Lower leg skin (tissue), 4 donors: ENCODE measurements at regions not wholly inside any gene's neighbourhood (a gene's known extent, or its start where the extent isn't known, plus 50 kb on each side); places are given as distances from the start of the nearest gene placed in this dataset.

Experiments
- DNase-seq, 2 donors: peaks; one replicate each; pipeline ENCODE4 v3.0.0-alpha.2; 2019; ENCODE audit warnings: low spot score in 2 of 2
- H3K4me3 ChIP-seq: fragments of 200-600 bp; sonication (generic); 2 replicates; pipeline ENCODE4 v1.5.1; 2017; ENCODE audit warnings: mild to moderate bottlenecking, low read depth; ENCODE audit not compliant: poor library complexity, severe bottlenecking
- POLR2A ChIP-seq, 2 donors: fragments of 450-650 bp; IDR thresholded peaks; one replicate each; pipeline ENCODE4 v1.6.1; 2016 to 2017; ENCODE audit warnings: antibody characterized with exemption in 2 of 2, mild to moderate bottlenecking in 1 of 2, moderate library complexity in 1 of 2
- WGBS, 2 donors: methylation state at CpG; one replicate each; pipeline ENCODE4 v1.1.5; 2018; 5-methylcytosine and 5-hydroxymethylcytosine counted together
- intact Hi-C: fragments of 100-400 bp; cut with DNase I; formaldehyde crosslinking; loops from one replicate; pipeline ENCODE4 v1.15.0; 2023; ENCODE audit warnings: low total_unique reads
- TF ChIP-seq, protein P1 (sequence below), 3 donors: fragments of 450-650 bp; IDR thresholded peaks; one replicate each; pipeline ENCODE4 v1.5.1; 2016; ENCODE audit warnings: antibody characterized with exemption in 3 of 3, mild to moderate bottlenecking in 3 of 3, moderate library complexity in 2 of 3

GRCh38 chr4:106615961-106616360, 247.4 kb upstream of the GIMD1 start:
- no peak overlapping the region for H3K4me3 ChIP-seq
- 58 to 64% methylated on average over 2 of the region's 2 CpGs for WGBS, 2 donors
- no peak for TF ChIP-seq POLR2A (IDR thresholded peaks at IDR 0.05)
- TF ChIP-seq, protein P1, sequence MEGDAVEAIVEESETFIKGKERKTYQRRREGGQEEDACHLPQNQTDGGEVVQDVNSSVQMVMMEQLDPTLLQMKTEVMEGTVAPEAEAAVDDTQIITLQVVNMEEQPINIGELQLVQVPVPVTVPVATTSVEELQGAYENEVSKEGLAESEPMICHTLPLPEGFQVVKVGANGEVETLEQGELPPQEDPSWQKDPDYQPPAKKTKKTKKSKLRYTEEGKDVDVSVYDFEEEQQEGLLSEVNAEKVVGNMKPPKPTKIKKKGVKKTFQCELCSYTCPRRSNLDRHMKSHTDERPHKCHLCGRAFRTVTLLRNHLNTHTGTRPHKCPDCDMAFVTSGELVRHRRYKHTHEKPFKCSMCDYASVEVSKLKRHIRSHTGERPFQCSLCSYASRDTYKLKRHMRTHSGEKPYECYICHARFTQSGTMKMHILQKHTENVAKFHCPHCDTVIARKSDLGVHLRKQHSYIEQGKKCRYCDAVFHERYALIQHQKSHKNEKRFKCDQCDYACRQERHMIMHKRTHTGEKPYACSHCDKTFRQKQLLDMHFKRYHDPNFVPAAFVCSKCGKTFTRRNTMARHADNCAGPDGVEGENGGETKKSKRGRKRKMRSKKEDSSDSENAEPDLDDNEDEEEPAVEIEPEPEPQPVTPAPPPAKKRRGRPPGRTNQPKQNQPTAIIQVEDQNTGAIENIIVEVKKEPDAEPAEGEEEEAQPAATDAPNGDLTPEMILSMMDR (IDR thresholded peaks at IDR 0.05): no peak
- DNase-seq: no peak
- intact Hi-C loops: no loop called here

DNA sequence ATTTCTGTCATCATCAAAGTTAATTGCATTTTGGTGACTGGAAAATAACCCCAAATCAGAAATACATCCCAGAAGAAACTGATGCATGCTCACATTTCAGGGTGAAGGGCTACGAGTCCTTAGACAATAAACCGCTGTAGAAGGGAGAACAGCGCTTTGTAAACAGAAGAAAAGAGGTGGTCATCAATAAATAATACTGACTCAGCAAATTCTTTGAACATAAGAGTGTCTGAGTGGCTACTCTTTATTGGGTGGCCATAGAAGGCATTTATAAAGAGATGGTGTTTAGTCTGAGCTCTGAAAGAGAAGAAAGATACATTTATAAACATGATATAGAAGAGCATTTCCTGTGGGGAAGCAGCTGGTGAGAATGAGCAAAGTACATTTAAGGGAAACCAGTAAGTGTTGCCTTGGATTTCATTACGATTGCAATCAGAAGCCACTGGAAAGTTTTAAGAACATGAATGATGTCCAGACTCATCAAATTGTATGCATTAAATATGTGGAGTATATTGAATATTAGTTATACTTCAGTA, 246.9 kb upstream of the GIMD1 start:
- WGBS, 2 donors: 82 to 85% methylated on average over 4 of the region's 4 CpGs
- no peak overlapping the region for H3K4me3 ChIP-seq
- TF ChIP-seq POLR2A (IDR thresholded peaks at IDR 0.05): no peak
- TF ChIP-seq, protein P1 (IDR thresholded peaks at IDR 0.05): no peak
- no peak for DNase-seq
- intact Hi-C loops: no loop called here

GRCh38 chr4:106614441-106614840, 245.9 kb upstream of the GIMD1 start:
- no peak overlapping the region for H3K4me3 ChIP-seq
- no peak for TF ChIP-seq POLR2A (IDR thresholded peaks at IDR 0.05)
- TF ChIP-seq, protein P1 (IDR thresholded peaks at IDR 0.05): no peak
- no peak for DNase-seq
- WGBS, 2 donors: 28 to 32% methylated on average over 4 of the region's 4 CpGs
- intact Hi-C loops: no loop called here

DNA sequence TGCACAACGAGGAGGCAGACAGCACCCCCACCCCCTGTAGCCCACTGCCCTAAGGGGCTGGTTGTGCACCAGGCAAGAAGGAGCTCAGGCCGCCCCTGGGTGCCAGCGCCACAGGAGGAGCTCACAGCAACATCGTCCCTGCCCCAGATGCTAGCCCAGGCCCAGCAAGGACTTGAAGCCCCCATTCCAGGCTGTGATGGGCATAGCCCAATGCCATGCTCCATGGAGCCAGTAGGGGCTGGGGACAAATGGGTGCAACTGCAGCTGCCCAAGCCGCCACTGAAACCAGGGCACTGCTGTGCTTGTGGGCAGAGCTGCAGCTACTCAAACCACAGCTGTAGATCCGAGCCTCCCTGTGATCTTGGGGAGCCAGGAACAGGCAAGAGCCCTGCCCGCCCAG, 241.3 kb upstream of the GIMD1 start:
- intact Hi-C loops: no loop called here
- DNase-seq: no peak
- TF ChIP-seq, protein P1 (IDR thresholded peaks at IDR 0.05): no peak
- TF ChIP-seq POLR2A (IDR thresholded peaks at IDR 0.05): no peak
- no peak overlapping the region for H3K4me3 ChIP-seq
- WGBS, 2 donors: 82 to 84% methylated on average over 4 to 6 of the region's 7 CpGs

DNA sequence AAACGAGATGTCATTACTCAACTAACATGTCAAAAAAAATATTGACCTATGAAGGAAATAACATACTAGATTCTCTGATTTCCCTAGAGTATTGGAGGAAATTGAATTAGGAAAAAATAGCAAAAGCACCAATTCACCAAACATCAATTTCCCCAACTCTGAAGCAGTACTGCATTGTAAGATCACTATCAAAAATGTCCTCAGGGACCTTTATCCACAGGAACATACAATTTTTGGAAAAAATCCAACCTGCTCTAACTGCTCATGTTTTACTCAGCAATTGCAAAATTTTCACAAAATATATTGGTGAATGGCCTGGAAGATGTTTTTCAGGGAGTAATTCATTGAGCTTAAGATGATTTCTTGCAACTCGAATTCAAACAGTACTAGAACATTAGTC, 239.0 kb upstream of the GIMD1 start:
- 34 to 51% methylated on average over 2 of the region's 2 CpGs for WGBS, 2 donors
- no peak overlapping the region for H3K4me3 ChIP-seq
- intact Hi-C loops: no loop called here
- TF ChIP-seq, protein P1 (IDR thresholded peaks at IDR 0.05): no peak
- TF ChIP-seq POLR2A (IDR thresholded peaks at IDR 0.05): no peak
- no peak for DNase-seq
